ENCODE measurements at regions not wholly inside any gene's neighbourhood (a gene's known extent, or its start where the extent isn't known, plus 50 kb on each side); places are given as distances from the start of the nearest gene placed in this dataset.

- no peak for TF ChIP-seq CTCF (optimal IDR thresholded peaks at IDR 0.05 in 1 of 3, IDR thresholded peaks at IDR 0.05 in 1 of 3, conservative IDR thresholded peaks at IDR 0.05 in 1 of 3; ENCODE audit: extremely low read depth in 1 of 3, insufficient read depth in 2 of 3, low read length in 3 of 3)
- TF ChIP-seq EZH2 (IDR thresholded peaks at IDR 0.05; ENCODE audit: low read length), result no peak
Measured at GRCh38 chr2:12424219-12424618, 292.5 kb upstream of the TRIB2 start.
